ENCODE measurements at regions not wholly inside any gene's neighbourhood (a gene's known extent, or its start where the extent isn't known, plus 50 kb on each side); places are given as distances from the start of the nearest gene placed in this dataset.

DNA sequence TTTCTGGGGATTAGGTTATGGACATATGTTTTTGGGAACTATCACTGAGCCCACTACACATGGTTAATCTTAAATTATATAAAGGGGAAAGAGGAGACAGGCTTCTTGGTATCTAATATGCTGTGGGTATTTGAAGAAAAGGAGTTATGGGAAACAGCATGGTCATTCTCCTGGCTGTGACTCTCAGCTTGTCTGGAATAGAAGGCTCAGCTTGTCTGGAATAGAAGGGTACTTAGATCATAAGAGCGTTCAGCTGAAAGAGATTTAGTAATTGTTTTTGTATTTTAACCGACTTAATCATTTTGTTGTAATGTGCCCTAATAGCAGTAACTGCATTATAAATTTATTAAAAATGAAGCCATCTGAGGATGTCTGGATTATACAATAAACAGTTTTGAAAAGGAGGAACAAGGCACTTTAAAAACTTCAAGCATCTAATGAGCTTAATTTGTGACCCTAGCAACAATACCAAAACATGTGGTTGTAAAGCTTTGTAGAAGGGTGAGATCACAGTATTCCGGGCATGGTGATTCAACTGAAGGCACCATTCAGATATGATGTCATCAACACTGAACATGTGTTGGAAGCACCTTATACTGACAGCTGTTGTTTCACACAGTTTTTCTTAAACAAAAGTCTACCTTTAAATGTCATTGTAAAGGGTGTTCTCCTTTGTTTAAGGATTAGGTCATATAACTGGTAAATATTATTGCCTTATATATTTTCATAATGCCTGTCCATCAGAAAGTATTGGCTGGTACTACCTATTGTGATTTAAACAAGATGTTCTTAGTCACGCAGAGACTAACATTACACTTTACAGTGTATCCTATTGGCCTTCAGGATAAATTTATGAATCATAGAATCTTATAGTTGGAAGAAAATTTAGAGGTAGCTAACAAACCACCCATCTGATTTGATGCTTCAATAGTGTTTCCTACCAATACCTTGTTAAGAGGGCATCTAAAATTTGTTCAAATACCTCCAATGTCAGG, 2174.1 kb upstream of the WWC1 start:
- FAIRE-seq (no peak), DNase-seq (ENCODE audit: low read depth, low spot score) (no peak)
- Histone ChIP-seq H3K36me3 (ENCODE audit: control insufficient read depth in 2 of 2, extremely low read depth in 1 of 2, insufficient read depth in 2 of 2, low read length in 2 of 2) (no peaks in the 10 kb centered on the region), H3K4me2 (ENCODE audit: control insufficient read depth, extremely low read depth, insufficient read depth, low read depth, low read length) (no peak overlapping the region), H4K20me1 (ENCODE audit: control insufficient read depth, extremely low read depth, insufficient read depth, low read length) (no peaks in the 10 kb centered on the region), H2AFZ (ENCODE audit: control insufficient read depth, low read length) (no peak overlapping the region), H3K4me3 (ENCODE audit: control insufficient read depth in 2 of 3, extremely low read depth in 1 of 3, insufficient read depth in 2 of 3, low read depth in 1 of 3, low read length in 3 of 3) (no peak overlapping the region), H3K4me1 (ENCODE audit: control insufficient read depth, extremely low read depth, insufficient read depth, low read length) (no peaks in the 10 kb centered on the region), H3K9me1 (ENCODE audit: control insufficient read depth, extremely low read depth, insufficient read depth, low read length) (no peaks in the 10 kb centered on the region), H3K27ac (ENCODE audit: control insufficient read depth, insufficient read depth, low read length) (no peak overlapping the region), H3K27me3 (ENCODE audit: control insufficient read depth, extremely low read depth, insufficient read depth, low read length) (no peaks in the 10 kb centered on the region), H3K9ac (ENCODE audit: control insufficient read depth, extremely low read depth, insufficient read depth, low read length) (no peak overlapping the region), H3K9me3 (ENCODE audit: control insufficient read depth, low read depth, low read length) (no peaks in the 10 kb centered on the region), H3K79me2 (ENCODE audit: control insufficient read depth, insufficient read depth, low read length) (no peaks in the 10 kb centered on the region)
- dilution Hi-C loops (cut with MboI; ENCODE audit: extremely low pct_ligation_motif_present, low sequenced_read_pairs): no loop called here
- no peak for TF ChIP-seq EZH2 (IDR thresholded peaks at IDR 0.05; ENCODE audit: low read length)
- TF ChIP-seq, protein P1, sequence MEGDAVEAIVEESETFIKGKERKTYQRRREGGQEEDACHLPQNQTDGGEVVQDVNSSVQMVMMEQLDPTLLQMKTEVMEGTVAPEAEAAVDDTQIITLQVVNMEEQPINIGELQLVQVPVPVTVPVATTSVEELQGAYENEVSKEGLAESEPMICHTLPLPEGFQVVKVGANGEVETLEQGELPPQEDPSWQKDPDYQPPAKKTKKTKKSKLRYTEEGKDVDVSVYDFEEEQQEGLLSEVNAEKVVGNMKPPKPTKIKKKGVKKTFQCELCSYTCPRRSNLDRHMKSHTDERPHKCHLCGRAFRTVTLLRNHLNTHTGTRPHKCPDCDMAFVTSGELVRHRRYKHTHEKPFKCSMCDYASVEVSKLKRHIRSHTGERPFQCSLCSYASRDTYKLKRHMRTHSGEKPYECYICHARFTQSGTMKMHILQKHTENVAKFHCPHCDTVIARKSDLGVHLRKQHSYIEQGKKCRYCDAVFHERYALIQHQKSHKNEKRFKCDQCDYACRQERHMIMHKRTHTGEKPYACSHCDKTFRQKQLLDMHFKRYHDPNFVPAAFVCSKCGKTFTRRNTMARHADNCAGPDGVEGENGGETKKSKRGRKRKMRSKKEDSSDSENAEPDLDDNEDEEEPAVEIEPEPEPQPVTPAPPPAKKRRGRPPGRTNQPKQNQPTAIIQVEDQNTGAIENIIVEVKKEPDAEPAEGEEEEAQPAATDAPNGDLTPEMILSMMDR (optimal IDR thresholded peaks at IDR 0.05 in 1 of 3, IDR thresholded peaks at IDR 0.05 in 1 of 3, conservative IDR thresholded peaks at IDR 0.05 in 1 of 3; ENCODE audit: extremely low read depth in 1 of 3, insufficient read depth in 2 of 3, low read length in 3 of 3): no peak

DNA sequence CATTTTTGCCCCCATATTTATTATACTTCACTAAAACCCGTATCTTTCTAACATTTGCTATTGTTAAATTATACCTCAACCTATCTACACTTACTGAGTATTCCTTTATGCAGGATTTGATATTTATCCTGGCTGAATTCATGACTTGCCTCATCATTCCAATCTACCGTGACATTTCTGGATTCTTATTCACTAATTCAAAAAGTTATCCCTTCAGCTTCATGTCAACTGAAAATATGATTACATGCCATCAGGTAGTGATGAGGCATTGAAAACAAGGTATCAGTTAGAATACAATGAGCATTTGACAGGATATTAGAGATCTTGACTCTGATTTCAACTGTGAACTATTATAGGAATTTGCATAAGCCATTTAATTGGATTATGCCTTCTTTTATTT, 2171.9 kb upstream of the WWC1 start:
- no peak overlapping the region for H3K9ac ChIP-seq (ENCODE audit: control insufficient read depth, extremely low read depth, insufficient read depth, low read length)
- no peak overlapping the region for H3K27ac ChIP-seq (ENCODE audit: control insufficient read depth, insufficient read depth, low read length)
- no peaks in the 10 kb centered on the region for H3K36me3 ChIP-seq (ENCODE audit: control insufficient read depth in 2 of 2, extremely low read depth in 1 of 2, insufficient read depth in 2 of 2, low read length in 2 of 2)
- H3K79me2 ChIP-seq (ENCODE audit: control insufficient read depth, insufficient read depth, low read length): no peaks in the 10 kb centered on the region
- no peaks in the 10 kb centered on the region for H3K4me1 ChIP-seq (ENCODE audit: control insufficient read depth, extremely low read depth, insufficient read depth, low read length)
- no peak overlapping the region for H2AFZ ChIP-seq (ENCODE audit: control insufficient read depth, low read length)
- H3K9me1 ChIP-seq (ENCODE audit: control insufficient read depth, extremely low read depth, insufficient read depth, low read length): no peaks in the 10 kb centered on the region
- H3K9me3 ChIP-seq (ENCODE audit: control insufficient read depth, low read depth, low read length): no peaks in the 10 kb centered on the region
- no peaks in the 10 kb centered on the region for H4K20me1 ChIP-seq (ENCODE audit: control insufficient read depth, extremely low read depth, insufficient read depth, low read length)
- DNase-seq (ENCODE audit: low read depth, low spot score) (no peak), FAIRE-seq (no peak)
- H3K4me2 ChIP-seq (ENCODE audit: control insufficient read depth, extremely low read depth, insufficient read depth, low read depth, low read length): no peak overlapping the region
- no peak overlapping the region for H3K4me3 ChIP-seq (ENCODE audit: control insufficient read depth in 2 of 3, extremely low read depth in 1 of 3, insufficient read depth in 2 of 3, low read depth in 1 of 3, low read length in 3 of 3)
- H3K27me3 ChIP-seq (ENCODE audit: control insufficient read depth, extremely low read depth, insufficient read depth, low read length): no peaks in the 10 kb centered on the region
- dilution Hi-C loops (cut with MboI; ENCODE audit: extremely low pct_ligation_motif_present, low sequenced_read_pairs): no loop called here
- TF ChIP-seq, protein P1 (optimal IDR thresholded peaks at IDR 0.05 in 1 of 3, IDR thresholded peaks at IDR 0.05 in 1 of 3, conservative IDR thresholded peaks at IDR 0.05 in 1 of 3; ENCODE audit: extremely low read depth in 1 of 3, insufficient read depth in 2 of 3, low read length in 3 of 3): no peak
- TF ChIP-seq EZH2 (IDR thresholded peaks at IDR 0.05; ENCODE audit: low read length): no peak

All from keratinocyte (primary cell).